ENCODE measurements at regions not wholly inside any gene's neighbourhood (a gene's known extent, or its start where the extent isn't known, plus 50 kb on each side); places are given as distances from the start of the nearest gene placed in this dataset.

DNA sequence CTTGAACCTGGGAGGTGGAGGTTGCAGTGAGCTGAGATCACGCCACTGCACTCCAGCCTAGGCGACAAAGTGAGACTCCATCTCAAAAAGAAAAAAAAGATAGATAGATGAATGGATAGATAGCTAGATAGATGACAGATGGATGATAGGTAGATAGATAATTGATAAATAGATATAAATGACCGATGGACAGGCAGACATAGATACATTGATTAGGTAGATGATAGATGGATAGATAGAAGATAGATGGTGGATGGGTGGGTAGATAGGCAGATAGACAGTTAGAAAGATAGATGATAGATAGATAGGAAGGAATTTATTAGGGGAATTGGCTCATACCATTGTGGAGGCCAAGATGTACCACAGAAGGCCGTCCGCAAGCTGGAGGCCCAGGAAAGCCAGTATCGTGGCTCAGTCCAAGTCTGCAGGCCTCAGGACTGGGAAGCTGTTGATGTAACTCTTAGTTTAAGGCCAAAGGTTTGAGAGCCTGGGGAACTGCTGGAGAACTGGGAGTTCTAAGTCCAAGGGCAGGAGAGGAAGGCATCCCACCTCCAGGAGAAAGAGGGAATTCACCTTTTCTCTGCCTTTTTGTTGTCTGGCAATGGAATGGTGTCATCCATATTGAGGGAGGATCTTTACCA is 156.1 kb downstream of the SEC14L1 start:
- TF ChIP-seq, protein P1, sequence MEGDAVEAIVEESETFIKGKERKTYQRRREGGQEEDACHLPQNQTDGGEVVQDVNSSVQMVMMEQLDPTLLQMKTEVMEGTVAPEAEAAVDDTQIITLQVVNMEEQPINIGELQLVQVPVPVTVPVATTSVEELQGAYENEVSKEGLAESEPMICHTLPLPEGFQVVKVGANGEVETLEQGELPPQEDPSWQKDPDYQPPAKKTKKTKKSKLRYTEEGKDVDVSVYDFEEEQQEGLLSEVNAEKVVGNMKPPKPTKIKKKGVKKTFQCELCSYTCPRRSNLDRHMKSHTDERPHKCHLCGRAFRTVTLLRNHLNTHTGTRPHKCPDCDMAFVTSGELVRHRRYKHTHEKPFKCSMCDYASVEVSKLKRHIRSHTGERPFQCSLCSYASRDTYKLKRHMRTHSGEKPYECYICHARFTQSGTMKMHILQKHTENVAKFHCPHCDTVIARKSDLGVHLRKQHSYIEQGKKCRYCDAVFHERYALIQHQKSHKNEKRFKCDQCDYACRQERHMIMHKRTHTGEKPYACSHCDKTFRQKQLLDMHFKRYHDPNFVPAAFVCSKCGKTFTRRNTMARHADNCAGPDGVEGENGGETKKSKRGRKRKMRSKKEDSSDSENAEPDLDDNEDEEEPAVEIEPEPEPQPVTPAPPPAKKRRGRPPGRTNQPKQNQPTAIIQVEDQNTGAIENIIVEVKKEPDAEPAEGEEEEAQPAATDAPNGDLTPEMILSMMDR (conservative IDR thresholded peaks at IDR 0.05), result no peak
- TF ChIP-seq EZH2 (IDR thresholded peaks at IDR 0.05; ENCODE audit: low read depth), result no peak
